B cell (primary cell): ENCODE measurements at regions not wholly inside any gene's neighbourhood (a gene's known extent, or its start where the extent isn't known, plus 50 kb on each side); places are given as distances from the start of the nearest gene placed in this dataset.

Source experiments
- EZH2 ChIP-seq: IDR thresholded peaks from 2 replicates; pipeline ENCODE4 v1.6.1; 2012; ENCODE audit warnings: borderline replicate concordance, low read depth, mild to moderate bottlenecking, moderate library complexity, low read length; ENCODE audit not compliant: insufficient read depth, poor library complexity, severe bottlenecking
- TF ChIP-seq, protein P1 (sequence below): fragments of 200-600 bp; IDR thresholded peaks from one replicate; pipeline ENCODE4 v1.8.0; 2022; ENCODE audit warnings: antibody characterized with exemption, mild to moderate bottlenecking

DNA sequence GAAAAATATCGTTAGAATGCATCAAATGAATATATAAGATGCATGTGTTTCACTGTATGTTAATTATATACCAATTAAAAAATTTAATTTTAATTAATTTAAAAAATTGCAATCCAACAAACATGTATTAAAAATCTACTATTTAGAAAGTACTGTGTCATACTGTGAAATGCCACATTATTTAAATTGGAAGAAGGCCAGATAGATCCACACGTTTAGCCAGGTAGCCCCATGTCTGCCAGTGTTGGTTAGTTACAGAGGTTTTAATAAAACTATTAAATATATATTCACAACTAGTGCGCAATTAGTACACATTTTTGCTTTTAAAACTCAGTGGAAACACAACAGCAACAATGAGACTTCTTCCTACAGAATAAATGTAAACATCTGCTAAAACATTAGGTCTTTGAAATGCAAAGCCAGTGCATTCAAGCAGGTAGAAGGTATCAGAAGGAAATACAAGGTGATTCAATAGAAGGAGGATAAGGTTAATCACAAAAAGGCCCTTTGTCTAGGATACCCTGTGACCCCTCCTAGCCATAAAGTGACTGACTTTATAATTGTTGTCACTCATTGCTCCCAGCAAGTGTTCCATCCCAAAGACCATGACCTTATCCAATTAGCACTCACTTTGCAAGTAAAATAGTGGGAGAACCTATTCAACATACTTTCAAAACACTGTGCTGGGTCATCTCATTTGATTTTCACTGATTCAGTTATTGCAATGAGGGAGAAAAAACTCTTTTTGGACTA lies 211.5 kb downstream of the TTLL7 start:
- TF ChIP-seq, protein P1, sequence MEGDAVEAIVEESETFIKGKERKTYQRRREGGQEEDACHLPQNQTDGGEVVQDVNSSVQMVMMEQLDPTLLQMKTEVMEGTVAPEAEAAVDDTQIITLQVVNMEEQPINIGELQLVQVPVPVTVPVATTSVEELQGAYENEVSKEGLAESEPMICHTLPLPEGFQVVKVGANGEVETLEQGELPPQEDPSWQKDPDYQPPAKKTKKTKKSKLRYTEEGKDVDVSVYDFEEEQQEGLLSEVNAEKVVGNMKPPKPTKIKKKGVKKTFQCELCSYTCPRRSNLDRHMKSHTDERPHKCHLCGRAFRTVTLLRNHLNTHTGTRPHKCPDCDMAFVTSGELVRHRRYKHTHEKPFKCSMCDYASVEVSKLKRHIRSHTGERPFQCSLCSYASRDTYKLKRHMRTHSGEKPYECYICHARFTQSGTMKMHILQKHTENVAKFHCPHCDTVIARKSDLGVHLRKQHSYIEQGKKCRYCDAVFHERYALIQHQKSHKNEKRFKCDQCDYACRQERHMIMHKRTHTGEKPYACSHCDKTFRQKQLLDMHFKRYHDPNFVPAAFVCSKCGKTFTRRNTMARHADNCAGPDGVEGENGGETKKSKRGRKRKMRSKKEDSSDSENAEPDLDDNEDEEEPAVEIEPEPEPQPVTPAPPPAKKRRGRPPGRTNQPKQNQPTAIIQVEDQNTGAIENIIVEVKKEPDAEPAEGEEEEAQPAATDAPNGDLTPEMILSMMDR, result no peak
- no peak for TF ChIP-seq EZH2
